GM12878 (cell line): ENCODE measurements at regions not wholly inside any gene's neighbourhood (a gene's known extent, or its start where the extent isn't known, plus 50 kb on each side); places are given as distances from the start of the nearest gene placed in this dataset.

ENCODE experiments used
- ATAC-seq: fragments of 200-7000 bp; cut with Tn5 transposase; 3 replicates; pipeline ENCODE4 v1.9.1; 2020; ENCODE audit warnings: mild to moderate bottlenecking, moderate library complexity
- BruUV-seq: library from RNA; stranded (reverse); fragments of 400-500 nt; replicated peaks from 2 replicates; lab custom pipeline; 2021; lab: Mats Ljungman, UMichigan
- CTCF ChIA-PET: fragments of 300-600 bp; sonication (Branson Sonifier 250); formaldehyde crosslinking; extraction: SDS; loops from one replicate; lab custom pipeline; 2021; ENCODE audit warnings: inconsistent platforms; lab: Yijun Ruan, JAX
- POLR2A ChIA-PET: fragments of 350-600 bp; formaldehyde crosslinking; extraction: SDS; loops from one replicate; lab custom pipeline; 2021; ENCODE audit warnings: inconsistent platforms; lab: Charles Lee
- RAD21 ChIA-PET: fragments of 300-600 bp; sonication (Branson Sonifier 250); formaldehyde crosslinking; loops from one replicate; lab custom pipeline; 2023; ENCODE audit warnings: antibody characterized with exemption; ENCODE audit not compliant: unreplicated experiment; lab: Charles Lee
- SMC1A ChIA-PET: fragments of 300-600 bp; sonication (Branson Sonifier 250); formaldehyde crosslinking; loops from one replicate; lab custom pipeline; 2023; ENCODE audit not compliant: unreplicated experiment, uncharacterized antibody; lab: Charles Lee
- DNase-seq: peaks from one replicate; pipeline ENCODE4 v3.0.0-alpha.2; 2011; ENCODE audit warnings: low read depth, low spot score
- FAIRE-seq: peaks from 3 replicates; lab custom pipeline; 2011; peaks lifted over from hg19 to GRCh38; lab: Jason Lieb, UNC
- H2AFZ ChIP-seq: 2 replicates; pipeline ENCODE4 v1.6.0; 2011; ENCODE audit warnings: low read depth, low read length, control low read depth; ENCODE audit not compliant: control insufficient read depth
- H3K27ac ChIP-seq: 2 replicates; pipeline ENCODE4 v1.5.1; 2011; ENCODE audit warnings: control low read depth; ENCODE audit not compliant: control insufficient read depth, insufficient read depth
- H3K27me3 ChIP-seq, 2 experiments: replicated peaks in 1 of 2; 2 replicates each; pipeline versions ENCODE4 v1.6.0 to v1.6.1; 2011; ENCODE audit warnings: low read length in 1 of 2; ENCODE audit not compliant: control insufficient read depth in 2 of 2, insufficient read depth in 2 of 2
- H3K36me3 ChIP-seq, 2 experiments: 2 replicates each; pipeline ENCODE4 v1.5.1; 2011; ENCODE audit warnings: low read length in 1 of 2; ENCODE audit not compliant: control insufficient read depth in 2 of 2, insufficient read depth in 2 of 2
- H3K4me1 ChIP-seq: 2 replicates; pipeline ENCODE4 v1.6.1; 2011; ENCODE audit warnings: mild to moderate bottlenecking, low read length, moderate library complexity, mixed read lengths; ENCODE audit not compliant: control insufficient read depth, insufficient read depth
- H3K4me2 ChIP-seq: 2 replicates; pipeline ENCODE4 v1.6.0; 2011; ENCODE audit warnings: control low read depth; ENCODE audit not compliant: control insufficient read depth, insufficient read depth
- H3K4me3 ChIP-seq: fragments of 200-600 bp; sonication (generic); 2 replicates; pipeline ENCODE4 v1.5.1; 2016
- H3K79me2 ChIP-seq: 2 replicates; pipeline ENCODE4 v1.6.0; 2011; ENCODE audit warnings: low read length; ENCODE audit not compliant: control insufficient read depth, insufficient read depth
- H3K9ac ChIP-seq: 2 replicates; pipeline ENCODE4 v1.8.0; 2011; ENCODE audit warnings: low read length, control low read depth, mixed read lengths; ENCODE audit not compliant: control insufficient read depth, insufficient read depth
- H3K9me3 ChIP-seq: replicated peaks from 3 replicates; pipeline ENCODE4 v1.5.1; 2011; ENCODE audit warnings: mild to moderate bottlenecking, low read length; ENCODE audit not compliant: control insufficient read depth, insufficient read depth
- H4K20me1 ChIP-seq: 2 replicates; pipeline ENCODE4 v1.6.0; 2011; ENCODE audit not compliant: control insufficient read depth, insufficient read depth
- E4F1 ChIP-seq: fragments of 450-650 bp; IDR thresholded peaks from 2 replicates; pipeline ENCODE4 v1.6.1; 2018; ENCODE audit warnings: borderline replicate concordance, mild to moderate bottlenecking; ENCODE audit not compliant: partially characterized antibody
- GATAD2B ChIP-seq: fragments of 450-650 bp; conservative IDR thresholded peaks from 2 replicates; pipeline ENCODE4 v1.6.1; 2017; ENCODE audit warnings: low read depth, mild to moderate bottlenecking, moderate library complexity
- MEF2B ChIP-seq: fragments of 450-650 bp; IDR thresholded peaks from 2 replicates; pipeline ENCODE4 v1.6.1; 2018; ENCODE audit warnings: mild to moderate bottlenecking, moderate library complexity; ENCODE audit not compliant: partially characterized antibody, poor library complexity, severe bottlenecking
- MTA2 ChIP-seq: fragments of 450-650 bp; IDR thresholded peaks from 2 replicates; pipeline ENCODE4 v1.6.1; 2016; ENCODE audit warnings: low read depth, mild to moderate bottlenecking, moderate library complexity
- MYB ChIP-seq: fragments of 150-350 bp; IDR thresholded peaks from 2 replicates; pipeline ENCODE4 v1.6.1; 2014; ENCODE audit warnings: mild to moderate bottlenecking, low read depth, low read length, borderline replicate concordance
- NFXL1 ChIP-seq: fragments of 450-650 bp; IDR thresholded peaks from 2 replicates; pipeline ENCODE4 v1.6.1; 2017; ENCODE audit warnings: antibody characterized with exemption, mild to moderate bottlenecking, borderline replicate concordance
- PKNOX1 ChIP-seq: fragments of 450-650 bp; IDR thresholded peaks from 2 replicates; pipeline ENCODE4 v1.6.1; 2016; ENCODE audit warnings: mild to moderate bottlenecking
- SIX5 ChIP-seq: IDR thresholded peaks from 2 replicates; pipeline ENCODE4 v1.6.1; 2011; ENCODE audit warnings: mild to moderate bottlenecking, low read depth, low read length, moderate library complexity; ENCODE audit not compliant: severe bottlenecking
- ZBTB40 ChIP-seq: fragments of 450-650 bp; IDR thresholded peaks from 2 replicates; pipeline ENCODE4 v1.6.1; 2016; ENCODE audit warnings: mild to moderate bottlenecking, moderate library complexity, borderline replicate concordance
- ZNF274 ChIP-seq: IDR thresholded peaks from one replicate; pipeline ENCODE4 v1.8.0; 2011; ENCODE audit not compliant: insufficient read length, insufficient read depth
- ZNF622 ChIP-seq: fragments of 450-650 bp; IDR thresholded peaks from 2 replicates; pipeline ENCODE4 v1.6.1; 2017; ENCODE audit warnings: mild to moderate bottlenecking, inconsistent platforms
- WGBS: methylation state at CpG from one replicate; pipeline ENCODE4 v1.1.6; 2016; ENCODE audit warnings: low lambda C conversion rate; ENCODE audit not compliant: insufficient replicate concordance, insufficient coverage; ENCODE audit errors: missing lambda C conversion rate; 5-methylcytosine and 5-hydroxymethylcytosine counted together
- in situ Hi-C: fragments of 300-500 bp; cut with MboI; formaldehyde crosslinking; loops from 9 replicates; pipeline ENCODE4 v1.14.3; 2018; ENCODE audit warnings: mixed read lengths
- intact Hi-C: fragments of 100-400 bp; cut with micrococcal nuclease; formaldehyde crosslinking; loops from one replicate; pipeline ENCODE4 v1.14.2; 2022; ENCODE audit not compliant: unreplicated experiment
- TF ChIP-seq, protein P1 (sequence below): IDR thresholded peaks from 2 replicates; pipeline ENCODE4 v1.6.1; 2011; ENCODE audit warnings: low read depth, mild to moderate bottlenecking, low read length, moderate library complexity, borderline replicate concordance; ENCODE audit errors: extremely low read depth
- TF ChIP-seq, protein P2 (sequence below): fragments of 450-650 bp; formaldehyde crosslinking; IDR thresholded peaks from 2 replicates; pipeline ENCODE4 v1.4.0; 2022; ENCODE audit warnings: mild to moderate bottlenecking, moderate library complexity

- H3K4me2 ChIP-seq, result no peak overlapping the region
- no peak overlapping the region for H3K27ac ChIP-seq
- whole genome bisulfite sequencing, result 16% methylated on average over 5 of the region's 5 CpGs
- POLR2A ChIA-PET, result no interaction called here
- H3K27me3 ChIP-seq, result no peaks in the 10 kb centered on the region
- no peaks in the 10 kb centered on the region for H3K4me1 ChIP-seq
- no peak for DNase-seq
- no peaks in the 10 kb centered on the region for H3K79me2 ChIP-seq
- SMC1A ChIA-PET, result no interaction called here
- RAD21 ChIA-PET, result no interaction called here
- no peak overlapping the region for H3K9ac ChIP-seq
- CTCF ChIA-PET, result no interaction called here
- no peak overlapping the region for H2AFZ ChIP-seq
- H3K4me3 ChIP-seq, result no peak overlapping the region
- no peaks in the 10 kb centered on the region for H4K20me1 ChIP-seq
- intact Hi-C loops, result no loop called here
- ATAC-seq, result no peak
- H3K9me3 ChIP-seq, result no peaks in the 10 kb centered on the region; the same call in 2 of the 3 replicates
- in situ Hi-C loops, result no loop called here
- H3K36me3 ChIP-seq, result no peaks in the 10 kb centered on the region
- no peak for FAIRE-seq
- no TSS peak for BruUV-seq
- TF ChIP-seq MYB, result no peak
- TF ChIP-seq, protein P1, sequence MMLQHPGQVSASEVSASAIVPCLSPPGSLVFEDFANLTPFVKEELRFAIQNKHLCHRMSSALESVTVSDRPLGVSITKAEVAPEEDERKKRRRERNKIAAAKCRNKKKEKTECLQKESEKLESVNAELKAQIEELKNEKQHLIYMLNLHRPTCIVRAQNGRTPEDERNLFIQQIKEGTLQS, result no peak
- TF ChIP-seq NFXL1, result no peak
- TF ChIP-seq ZNF622, result no peak
- TF ChIP-seq MEF2B, result no peak
- TF ChIP-seq, protein P2, sequence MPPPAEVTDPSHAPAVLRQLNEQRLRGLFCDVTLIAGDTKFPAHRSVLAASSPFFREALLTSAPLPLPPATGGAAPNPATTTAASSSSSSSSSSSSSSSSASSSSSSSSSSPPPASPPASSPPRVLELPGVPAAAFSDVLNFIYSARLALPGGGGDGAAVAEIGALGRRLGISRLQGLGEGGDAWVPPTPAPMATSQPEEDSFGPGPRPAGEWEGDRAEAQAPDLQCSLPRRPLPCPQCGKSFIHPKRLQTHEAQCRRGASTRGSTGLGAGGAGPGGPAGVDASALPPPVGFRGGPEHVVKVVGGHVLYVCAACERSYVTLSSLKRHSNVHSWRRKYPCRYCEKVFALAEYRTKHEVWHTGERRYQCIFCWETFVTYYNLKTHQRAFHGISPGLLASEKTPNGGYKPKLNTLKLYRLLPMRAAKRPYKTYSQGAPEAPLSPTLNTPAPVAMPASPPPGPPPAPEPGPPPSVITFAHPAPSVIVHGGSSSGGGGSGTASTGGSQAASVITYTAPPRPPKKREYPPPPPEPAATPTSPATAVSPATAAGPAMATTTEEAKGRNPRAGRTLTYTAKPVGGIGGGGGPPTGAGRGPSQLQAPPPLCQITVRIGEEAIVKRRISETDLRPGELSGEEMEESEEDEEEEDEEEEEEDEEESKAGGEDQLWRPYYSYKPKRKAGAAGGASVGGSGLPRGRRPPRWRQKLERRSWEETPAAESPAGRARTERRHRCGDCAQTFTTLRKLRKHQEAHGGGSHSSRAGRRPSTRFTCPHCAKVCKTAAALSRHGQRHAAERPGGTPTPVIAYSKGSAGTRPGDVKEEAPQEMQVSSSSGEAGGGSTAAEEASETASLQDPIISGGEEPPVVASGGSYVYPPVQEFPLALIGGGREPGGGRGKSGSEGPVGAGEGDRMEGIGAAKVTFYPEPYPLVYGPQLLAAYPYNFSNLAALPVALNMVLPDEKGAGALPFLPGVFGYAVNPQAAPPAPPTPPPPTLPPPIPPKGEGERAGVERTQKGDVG (CRISPR knock-in tag), result no peak
- no peak for TF ChIP-seq PKNOX1
- no peak for TF ChIP-seq SIX5
- no peak for TF ChIP-seq ZBTB40
- TF ChIP-seq ZNF274, result no peak
- TF ChIP-seq GATAD2B, result no peak
- no peak for TF ChIP-seq MTA2
- no peak for TF ChIP-seq E4F1
These were observed 172.0 kb upstream of the ZC4H2 start for GRCh38 chrX:65148232-65148631.
